HepG2 (cell line): ENCODE measurements at regions not wholly inside any gene's neighbourhood (a gene's known extent, or its start where the extent isn't known, plus 50 kb on each side); places are given as distances from the start of the nearest gene placed in this dataset.

Experiments used
- ATAC-seq: fragments of 200-7000 bp; cut with Tn5 transposase; 3 replicates; pipeline ENCODE4 v1.9.1; 2020; ENCODE audit warnings: mild to moderate bottlenecking, moderate library complexity
- BruUV-seq: library from RNA; stranded (reverse); fragments of 400-500 nt; replicated peaks from 2 replicates; lab custom pipeline; 2021; lab: Mats Ljungman, UMichigan
- CTCF ChIA-PET: fragments of 300-600 bp; formaldehyde crosslinking; extraction: SDS; loops from one replicate; lab custom pipeline; 2021; ENCODE audit warnings: low total read pairs, inconsistent platforms, low intra/inter-chr PET ratio; lab: Yijun Ruan, JAX
- POLR2A ChIA-PET: fragments of 350-600 bp; sonication (Branson Sonifier 250); formaldehyde crosslinking; loops from one replicate; lab custom pipeline; 2020; ENCODE audit warnings: antibody characterized with exemption, inconsistent platforms; lab: Yijun Ruan, JAX
- DNase-seq: peaks from one replicate; pipeline ENCODE4 v3.0.0-alpha.2; 2015; ENCODE audit warnings: low spot score
- FAIRE-seq: peaks from 3 replicates; lab custom pipeline; 2011; peaks lifted over from hg19 to GRCh38; lab: Jason Lieb, UNC
- H2AFZ ChIP-seq: one replicate; pipeline ENCODE4 v1.6.1; 2011; ENCODE audit warnings: low read length, inconsistent platforms
- H3K27ac ChIP-seq: fragments of 300-600 bp; 3 replicates; pipeline ENCODE4 v1.8.0; 2011; ENCODE audit warnings: mixed run types, mild to moderate bottlenecking, mixed read lengths, low read length, inconsistent platforms; ENCODE audit not compliant: insufficient read depth; ENCODE audit errors: extremely low read length
- H3K27me3 ChIP-seq, 2 experiments: fragments of 200-600 bp in 1 of 2; 2 replicates in 1 of 2; 3 replicates in 1 of 2; pipeline versions ENCODE4 v1.6.0 to v1.8.0; 2011; ENCODE audit warnings: low read length in 2 of 2, mild to moderate bottlenecking in 2 of 2, moderate library complexity in 2 of 2, inconsistent platforms in 1 of 2; ENCODE audit not compliant: insufficient read depth in 2 of 2, control insufficient read depth in 1 of 2
- H3K36me3 ChIP-seq, 2 experiments: fragments of 200-600 bp in 1 of 2; replicated peaks in 1 of 2; 2 replicates in 1 of 2; 3 replicates in 1 of 2; pipeline versions ENCODE4 v1.5.1 to v1.8.0; 2011; ENCODE audit warnings: low read length in 2 of 2, inconsistent platforms in 1 of 2; ENCODE audit not compliant: insufficient read depth in 2 of 2, control insufficient read depth in 1 of 2
- H3K4me1 ChIP-seq: 2 replicates; pipeline ENCODE4 v1.5.1; 2012; ENCODE audit warnings: low read length, inconsistent platforms; ENCODE audit not compliant: insufficient read depth
- H3K4me2 ChIP-seq: 2 replicates; pipeline ENCODE4 v1.6.0; 2011; ENCODE audit warnings: low read depth, low read length, inconsistent platforms
- H3K4me3 ChIP-seq, 3 experiments: fragments of 200-600 bp in 1 of 3; sonication (generic), shearing (Covaris generic) in 1 of 3; replicated peaks in 1 of 3; 2 replicates each; pipeline ENCODE4 v1.5.1; 2011 to 2016; ENCODE audit warnings: low read length in 3 of 3, inconsistent platforms in 2 of 3, low read depth in 2 of 3, mild to moderate bottlenecking in 2 of 3, control low read depth in 1 of 3, mixed read lengths in 1 of 3; ENCODE audit not compliant: insufficient read depth in 1 of 3
- H3K79me2 ChIP-seq: one replicate; pipeline ENCODE4 v1.6.1; 2011; ENCODE audit warnings: low read length, inconsistent platforms; ENCODE audit not compliant: insufficient read depth
- H3K9ac ChIP-seq: 2 replicates; pipeline ENCODE4 v1.6.0; 2011; ENCODE audit warnings: mild to moderate bottlenecking, low read depth, low read length, inconsistent platforms; ENCODE audit not compliant: insufficient read depth
- H3K9me3 ChIP-seq: 2 replicates; pipeline ENCODE4 v1.5.1; 2012; ENCODE audit warnings: mild to moderate bottlenecking, low read length
- H4K20me1 ChIP-seq: 2 replicates; pipeline ENCODE4 v1.6.0; 2011; ENCODE audit warnings: inconsistent platforms, mild to moderate bottlenecking, low read length, moderate library complexity; ENCODE audit not compliant: insufficient read depth
- FIP1L1 ChIP-seq: fragments of 200-400 bp; formaldehyde crosslinking; IDR thresholded peaks from 2 replicates; pipeline ENCODE4 v1.6.1; 2018; ENCODE audit warnings: low read depth, mild to moderate bottlenecking, low read length, moderate library complexity, borderline replicate concordance; ENCODE audit not compliant: insufficient read depth
- FOXK1 ChIP-seq: sonication (generic); formaldehyde crosslinking; IDR thresholded peaks from 2 replicates; pipeline ENCODE4 v1.4.0; 2020; ENCODE audit warnings: low read depth, missing genetic modification reagents, borderline replicate concordance
- HNRNPUL1 ChIP-seq: fragments of 200-400 bp; formaldehyde crosslinking; IDR thresholded peaks from 2 replicates; pipeline ENCODE4 v1.6.1; 2017; ENCODE audit warnings: low read depth, mild to moderate bottlenecking, low read length, moderate library complexity
- SOX13 ChIP-seq, 3 experiments: fragments of 450-650 bp in 1 of 3; sonication (generic) in 1 of 3; formaldehyde crosslinking in 1 of 3; IDR thresholded peaks in 2 of 3; conservative IDR thresholded peaks in 1 of 3; 2 replicates each; pipeline versions ENCODE4 v1.5.0 to v1.6.1; 2016 to 2020; ENCODE audit warnings: antibody characterized with exemption in 1 of 3, mild to moderate bottlenecking in 1 of 3, missing compliant biosample characterization in 1 of 3, missing genetic modification reagents in 1 of 3, moderate library complexity in 1 of 3
- ZFP62 ChIP-seq: sonication (generic); formaldehyde crosslinking; IDR thresholded peaks from 2 replicates; pipeline ENCODE4 v1.4.0; 2020; ENCODE audit warnings: missing genetic modification reagents
- ZNF318 ChIP-seq: sonication (generic); formaldehyde crosslinking; IDR thresholded peaks from 2 replicates; pipeline ENCODE4 v1.4.0; 2020; ENCODE audit warnings: mild to moderate bottlenecking, missing genetic modification reagents
- ZNF766 ChIP-seq: sonication (generic); formaldehyde crosslinking; IDR thresholded peaks from 2 replicates; pipeline ENCODE4 v1.5.0; 2020; ENCODE audit warnings: missing genetic modification reagents, borderline replicate concordance
- WGBS: methylation state at CpG from one replicate; pipeline ENCODE4 v1.1.6; 2017; ENCODE audit warnings: low lambda C conversion rate; 5-methylcytosine and 5-hydroxymethylcytosine counted together
- in situ Hi-C: cut with HindIII; loops from 2 replicates; pipeline ENCODE4 v1.10.0; 2017; ENCODE audit warnings: low pct_unique_long_range_greater_than_20kb; ENCODE audit not compliant: extremely low pct_ligation_motif_present
- intact Hi-C: fragments of 100-400 bp; cut with micrococcal nuclease; formaldehyde crosslinking; loops from one replicate; pipeline ENCODE4 v1.10.0; 2022; ENCODE audit not compliant: unreplicated experiment

GRCh38 chr7:69516238-69516820 is 81.9 kb upstream of the AUTS2 start:
- 37% methylated on average over 9 of the region's 9 CpGs for WGBS
- in situ Hi-C loops, result no loop called here
- Histone ChIP-seq H3K27me3 (no peaks in the 10 kb centered on the region), H3K9me3 (no peaks in the 10 kb centered on the region), H3K4me1 (no peaks in the 10 kb centered on the region), H3K36me3 (no peaks in the 10 kb centered on the region), H3K27ac (no peak overlapping the region), H3K9ac (no peak overlapping the region), H3K4me2 (no peak overlapping the region), H2AFZ (no peak overlapping the region), H4K20me1 (no peaks in the 10 kb centered on the region), H3K79me2 (no peaks in the 10 kb centered on the region), H3K4me3 (no peak overlapping the region)
- FAIRE-seq (no peak), DNase-seq (no peak), ATAC-seq (no peak)
- POLR2A ChIA-PET, result no interaction called here
- TF ChIP-seq ZFP62, result no peak
- TF ChIP-seq SOX13 (IDR thresholded peaks at IDR 0.05), result no peak
- no peak for TF ChIP-seq SOX13 (CRISPR knock-in tag; conservative IDR thresholded peaks at IDR 0.05 in 1 of 2, IDR thresholded peaks at IDR 0.05 in 1 of 2)
- no peak for TF ChIP-seq FOXK1 (CRISPR knock-in tag)
- TF ChIP-seq FIP1L1, result no peak
- CTCF ChIA-PET, result no interaction called here
- intact Hi-C loops, result no loop called here
- no TSS peak for BruUV-seq

- ATAC-seq (no peak), FAIRE-seq (no peak)
- 44% methylated on average over 11 of the region's 14 CpGs for WGBS
- TF ChIP-seq ZNF766, result no peak
- no peak for TF ChIP-seq ZNF318 (CRISPR knock-in tag)
- no peak for TF ChIP-seq HNRNPUL1
Observed at GRCh38 chr7:69517985-69518704, 80.1 kb upstream of the AUTS2 start.

More at GRCh38 chr7:69517985-69518704, 80.1 kb upstream of the AUTS2 start:
- CTCF ChIA-PET, result no interaction called here
- in situ Hi-C loops, result no loop called here
- Histone ChIP-seq H3K79me2 (no peaks in the 10 kb centered on the region), H3K4me2 (no peak overlapping the region), H3K9me3 (no peaks in the 10 kb centered on the region), H3K4me3 (no peak overlapping the region), H4K20me1 (no peaks in the 10 kb centered on the region), H3K36me3 (no peaks in the 10 kb centered on the region), H2AFZ (no peak overlapping the region), H3K9ac (no peak overlapping the region), H3K4me1 (no peaks in the 10 kb centered on the region), H3K27me3 (no peaks in the 10 kb centered on the region), H3K27ac (no peak overlapping the region)
- DNase-seq, result no peak
- intact Hi-C loops, result no loop called here
- POLR2A ChIA-PET, result no interaction called here
- BruUV-seq, result no TSS peak
